Neural cell (in vitro differentiated cells): ENCODE measurements at regions not wholly inside any gene's neighbourhood (a gene's known extent, or its start where the extent isn't known, plus 50 kb on each side); places are given as distances from the start of the nearest gene placed in this dataset.

Source experiments
- CTCF ChIP-seq: fragments of 450-650 bp; IDR thresholded peaks from 2 replicates; pipeline ENCODE4 v1.5.1; 2014; ENCODE audit warnings: antibody characterized with exemption, mild to moderate bottlenecking, moderate library complexity; ENCODE audit not compliant: poor library complexity, severe bottlenecking
- EP300 ChIP-seq: fragments of 450-650 bp; conservative IDR thresholded peaks from 2 replicates; pipeline ENCODE4 v1.6.1; 2014; ENCODE audit warnings: antibody characterized with exemption, mild to moderate bottlenecking, moderate library complexity; ENCODE audit not compliant: poor library complexity, severe bottlenecking
- EZH2 ChIP-seq: fragments of 200-600, 300-800 bp; shearing (Covaris generic), sonication (generic); IDR thresholded peaks from 2 replicates; pipeline ENCODE4 v1.6.1; 2014; ENCODE audit warnings: antibody characterized with exemption, low read length, borderline replicate concordance, mild to moderate bottlenecking; ENCODE audit not compliant: insufficient read depth, poor library complexity, severe bottlenecking
- MXI1 ChIP-seq: fragments of 450-650 bp; conservative IDR thresholded peaks from 2 replicates; pipeline ENCODE4 v1.6.1; 2014; ENCODE audit warnings: antibody characterized with exemption, mild to moderate bottlenecking; ENCODE audit not compliant: poor library complexity, severe bottlenecking
- POLR2AphosphoS5 ChIP-seq: IDR thresholded peaks from 2 replicates; pipeline ENCODE4 v1.6.1; 2012
- RAD21 ChIP-seq: fragments of 450-650 bp; conservative IDR thresholded peaks from 2 replicates; pipeline ENCODE4 v1.6.1; 2014; ENCODE audit warnings: antibody characterized with exemption, mild to moderate bottlenecking, moderate library complexity
- REST ChIP-seq: IDR thresholded peaks from 2 replicates; pipeline ENCODE4 v1.6.1; 2012; ENCODE audit warnings: borderline replicate concordance
- SMC3 ChIP-seq: fragments of 450-650 bp; conservative IDR thresholded peaks from 2 replicates; pipeline ENCODE4 v1.6.1; 2014; ENCODE audit warnings: antibody characterized with exemption, mild to moderate bottlenecking, moderate library complexity; ENCODE audit not compliant: poor library complexity
- TAF1 ChIP-seq: IDR thresholded peaks from 2 replicates; pipeline ENCODE4 v1.6.1; 2012; ENCODE audit warnings: low read depth

- TF ChIP-seq RAD21 (no peak), EZH2 (no peak), REST (no peak), TAF1 (no peak), CTCF (no peak), EP300 (no peak), POLR2AphosphoS5 (no peak), MXI1 (no peak), SMC3 (no peak)
Observed at GRCh38 chr18:73261923-73262322, 394.1 kb upstream of the NETO1 start.
